Panc1 (cell line): ENCODE measurements at regions not wholly inside any gene's neighbourhood (a gene's known extent, or its start where the extent isn't known, plus 50 kb on each side); places are given as distances from the start of the nearest gene placed in this dataset.

Source experiments
- ATAC-seq: fragments of 200-7000 bp; cut with Tn5 transposase; 2 replicates; pipeline ENCODE4 v1.9.1; 2020; ENCODE audit warnings: mild to moderate bottlenecking, moderate library complexity
- BruUV-seq: library from RNA; stranded (reverse); fragments of 400-500 nt; replicated peaks from 2 replicates; lab custom pipeline; 2021; lab: Mats Ljungman, UMichigan
- CTCF ChIA-PET: fragments of 300-600 bp; sonication (Branson Sonifier 250); formaldehyde crosslinking; loops from one replicate; lab custom pipeline; 2022; ENCODE audit warnings: antibody characterized with exemption; lab: Charles Lee
- POLR2A ChIA-PET: fragments of 300-600 bp; sonication (Branson Sonifier 250); formaldehyde crosslinking; loops from one replicate; lab custom pipeline; 2022; ENCODE audit warnings: antibody characterized with exemption; lab: Charles Lee
- DNase-seq: peaks from one replicate; pipeline ENCODE4 v3.0.0-alpha.2; 2010; ENCODE audit warnings: low read depth, low spot score
- H3K27ac ChIP-seq: 2 replicates; pipeline ENCODE4 v1.5.1; 2011; ENCODE audit warnings: mild to moderate bottlenecking, low read length, inconsistent platforms
- H3K27me3 ChIP-seq: fragments of 200-500 bp; sonication (Bioruptor generic); 2 replicates; pipeline ENCODE4 v1.6.0; 2014; ENCODE audit warnings: low read length, inconsistent platforms; ENCODE audit not compliant: control insufficient read depth, insufficient read depth
- H3K36me3 ChIP-seq: fragments of 200-500 bp; sonication (Bioruptor generic); 2 replicates; pipeline ENCODE4 v1.5.1; 2014; ENCODE audit warnings: inconsistent platforms, mild to moderate bottlenecking, low read length, moderate library complexity; ENCODE audit not compliant: control insufficient read depth, insufficient read depth
- H3K4me1 ChIP-seq: 2 replicates; pipeline ENCODE4 v1.5.1; 2011; ENCODE audit warnings: inconsistent platforms, mild to moderate bottlenecking, low read length, moderate library complexity; ENCODE audit not compliant: control insufficient read depth, insufficient read depth
- H3K4me3 ChIP-seq, 2 experiments: 2 replicates each; pipeline ENCODE4 v1.5.1; 2011 to 2012; ENCODE audit warnings: low read depth in 2 of 2, low read length in 2 of 2, mild to moderate bottlenecking in 2 of 2, inconsistent platforms in 1 of 2, moderate library complexity in 1 of 2
- H3K9me3 ChIP-seq: fragments of 200-500 bp; sonication (Bioruptor generic); 2 replicates; pipeline ENCODE4 v1.5.1; 2014; ENCODE audit warnings: low read depth, mild to moderate bottlenecking, inconsistent platforms, low read length, moderate library complexity; ENCODE audit not compliant: control insufficient read depth, insufficient read depth
- POLR2AphosphoS5 ChIP-seq: IDR thresholded peaks from 2 replicates; pipeline ENCODE4 v1.6.1; 2012; ENCODE audit warnings: mild to moderate bottlenecking, low read depth, low read length, moderate library complexity
- SIN3A ChIP-seq: IDR thresholded peaks from 2 replicates; pipeline ENCODE4 v1.6.1; 2012; ENCODE audit warnings: low read depth, mild to moderate bottlenecking, low read length, moderate library complexity, borderline replicate concordance; ENCODE audit not compliant: insufficient read depth
- TCF7L2 ChIP-seq: IDR thresholded peaks from 2 replicates; pipeline ENCODE4 v1.6.1; 2011; ENCODE audit warnings: mild to moderate bottlenecking, low read depth, low read length, inconsistent platforms
- in situ Hi-C: cut with HindIII; loops from 2 replicates; pipeline ENCODE4 v1.10.0; 2016; ENCODE audit warnings: low sequenced_read_pairs, low pct_unique_long_range_greater_than_20kb
- intact Hi-C: fragments of 100-400 bp; cut with micrococcal nuclease; formaldehyde crosslinking; loops from one replicate; pipeline ENCODE4 v1.10.0; 2022; ENCODE audit not compliant: unreplicated experiment
- TF ChIP-seq, protein P1 (sequence below): fragments of 450-650 bp; IDR thresholded peaks from 2 replicates; pipeline ENCODE4 v1.5.1; 2017; ENCODE audit warnings: mild to moderate bottlenecking
- TF ChIP-seq, protein P2 (sequence below), 2 experiments: IDR thresholded peaks; 2 replicates each; pipeline ENCODE4 v1.6.1; 2011 to 2012; ENCODE audit warnings: low read depth in 2 of 2, control low read depth in 1 of 2, low read length in 1 of 2, mild to moderate bottlenecking in 1 of 2, moderate library complexity in 1 of 2; ENCODE audit not compliant: insufficient read depth in 1 of 2

DNA sequence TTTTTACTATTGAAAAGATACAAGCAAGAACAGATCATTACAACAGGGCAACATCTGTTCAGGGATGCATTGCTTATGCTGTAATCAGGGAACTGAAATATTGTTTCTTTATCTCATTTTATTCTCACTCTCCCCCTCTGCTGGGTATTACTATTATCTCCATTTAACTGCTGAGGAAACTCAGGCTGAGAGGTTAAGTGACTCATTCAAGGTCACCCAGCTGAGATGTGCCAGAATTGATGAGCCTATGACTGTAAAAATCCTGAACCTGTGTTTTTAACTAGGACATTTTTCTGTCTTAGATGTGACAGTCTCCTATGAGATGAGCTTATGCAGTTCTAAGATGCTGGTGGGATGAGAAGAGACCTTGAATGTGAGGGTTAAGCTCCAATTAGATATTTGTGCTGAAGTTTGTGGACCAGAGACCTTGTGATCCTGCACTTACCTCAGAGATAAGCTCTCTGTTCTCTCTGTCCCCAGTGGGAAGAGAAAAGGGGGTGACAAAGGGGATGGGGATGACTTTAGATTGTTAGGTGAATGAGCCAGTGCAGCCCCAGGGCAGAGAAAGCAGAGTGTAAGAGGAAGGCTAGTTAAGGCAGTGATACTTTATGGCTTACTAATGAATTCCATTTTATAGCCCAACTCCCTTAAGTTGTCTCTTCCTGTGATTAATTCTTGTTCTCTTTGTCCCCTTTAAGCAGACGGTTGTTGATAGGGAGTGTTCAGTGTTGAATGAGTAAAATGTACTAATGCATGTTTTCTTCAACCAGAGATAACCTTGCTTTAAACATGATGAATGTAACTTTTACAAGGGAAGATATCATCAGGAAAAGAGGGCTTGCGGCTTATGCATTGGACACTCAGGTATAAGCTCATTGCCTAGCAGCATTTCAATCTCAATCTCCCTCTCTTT is 111.4 kb downstream of the HLX start:
- CTCF ChIA-PET = no interaction called here
- no peaks in the 10 kb centered on the region for H3K36me3 ChIP-seq

GRCh38 chr1:220991506-220991905 is 112.3 kb downstream of the HLX start:
- ATAC-seq = no peak
- in situ Hi-C loops (no loop called here), intact Hi-C loops (no loop called here)
- no peak for DNase-seq
- ChIA-PET CTCF (no interaction called here), POLR2A (no interaction called here)
- BruUV-seq = no TSS peak
- no peak for TF ChIP-seq POLR2AphosphoS5
- TF ChIP-seq SIN3A = no peak
- TF ChIP-seq TCF7L2 = no peak
- TF ChIP-seq, protein P1, sequence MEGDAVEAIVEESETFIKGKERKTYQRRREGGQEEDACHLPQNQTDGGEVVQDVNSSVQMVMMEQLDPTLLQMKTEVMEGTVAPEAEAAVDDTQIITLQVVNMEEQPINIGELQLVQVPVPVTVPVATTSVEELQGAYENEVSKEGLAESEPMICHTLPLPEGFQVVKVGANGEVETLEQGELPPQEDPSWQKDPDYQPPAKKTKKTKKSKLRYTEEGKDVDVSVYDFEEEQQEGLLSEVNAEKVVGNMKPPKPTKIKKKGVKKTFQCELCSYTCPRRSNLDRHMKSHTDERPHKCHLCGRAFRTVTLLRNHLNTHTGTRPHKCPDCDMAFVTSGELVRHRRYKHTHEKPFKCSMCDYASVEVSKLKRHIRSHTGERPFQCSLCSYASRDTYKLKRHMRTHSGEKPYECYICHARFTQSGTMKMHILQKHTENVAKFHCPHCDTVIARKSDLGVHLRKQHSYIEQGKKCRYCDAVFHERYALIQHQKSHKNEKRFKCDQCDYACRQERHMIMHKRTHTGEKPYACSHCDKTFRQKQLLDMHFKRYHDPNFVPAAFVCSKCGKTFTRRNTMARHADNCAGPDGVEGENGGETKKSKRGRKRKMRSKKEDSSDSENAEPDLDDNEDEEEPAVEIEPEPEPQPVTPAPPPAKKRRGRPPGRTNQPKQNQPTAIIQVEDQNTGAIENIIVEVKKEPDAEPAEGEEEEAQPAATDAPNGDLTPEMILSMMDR = no peak
- TF ChIP-seq, protein P2, sequence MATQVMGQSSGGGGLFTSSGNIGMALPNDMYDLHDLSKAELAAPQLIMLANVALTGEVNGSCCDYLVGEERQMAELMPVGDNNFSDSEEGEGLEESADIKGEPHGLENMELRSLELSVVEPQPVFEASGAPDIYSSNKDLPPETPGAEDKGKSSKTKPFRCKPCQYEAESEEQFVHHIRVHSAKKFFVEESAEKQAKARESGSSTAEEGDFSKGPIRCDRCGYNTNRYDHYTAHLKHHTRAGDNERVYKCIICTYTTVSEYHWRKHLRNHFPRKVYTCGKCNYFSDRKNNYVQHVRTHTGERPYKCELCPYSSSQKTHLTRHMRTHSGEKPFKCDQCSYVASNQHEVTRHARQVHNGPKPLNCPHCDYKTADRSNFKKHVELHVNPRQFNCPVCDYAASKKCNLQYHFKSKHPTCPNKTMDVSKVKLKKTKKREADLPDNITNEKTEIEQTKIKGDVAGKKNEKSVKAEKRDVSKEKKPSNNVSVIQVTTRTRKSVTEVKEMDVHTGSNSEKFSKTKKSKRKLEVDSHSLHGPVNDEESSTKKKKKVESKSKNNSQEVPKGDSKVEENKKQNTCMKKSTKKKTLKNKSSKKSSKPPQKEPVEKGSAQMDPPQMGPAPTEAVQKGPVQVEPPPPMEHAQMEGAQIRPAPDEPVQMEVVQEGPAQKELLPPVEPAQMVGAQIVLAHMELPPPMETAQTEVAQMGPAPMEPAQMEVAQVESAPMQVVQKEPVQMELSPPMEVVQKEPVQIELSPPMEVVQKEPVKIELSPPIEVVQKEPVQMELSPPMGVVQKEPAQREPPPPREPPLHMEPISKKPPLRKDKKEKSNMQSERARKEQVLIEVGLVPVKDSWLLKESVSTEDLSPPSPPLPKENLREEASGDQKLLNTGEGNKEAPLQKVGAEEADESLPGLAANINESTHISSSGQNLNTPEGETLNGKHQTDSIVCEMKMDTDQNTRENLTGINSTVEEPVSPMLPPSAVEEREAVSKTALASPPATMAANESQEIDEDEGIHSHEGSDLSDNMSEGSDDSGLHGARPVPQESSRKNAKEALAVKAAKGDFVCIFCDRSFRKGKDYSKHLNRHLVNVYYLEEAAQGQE (IDR thresholded peaks at IDR 0.05; ENCODE audit: insufficient read depth in 1 of 2, low read depth in 2 of 2, low read length in 1 of 2) = no peak
- Histone ChIP-seq H3K27ac (no peak overlapping the region), H3K36me3 (no peaks in the 10 kb centered on the region), H3K4me3 (no peak overlapping the region), H3K4me1 (no peaks in the 10 kb centered on the region), H3K9me3 (no peaks in the 10 kb centered on the region), H3K27me3 (no peaks in the 10 kb centered on the region; the same call in 1 of the 2 replicates)

More for the DNA sequence above, 111.4 kb downstream of the HLX start:
- H3K4me1 ChIP-seq = no peaks in the 10 kb centered on the region
- DNase-seq = no peak
- TF ChIP-seq TCF7L2 (no peak), SIN3A (no peak)
- TF ChIP-seq, protein P2 (IDR thresholded peaks at IDR 0.05; ENCODE audit: insufficient read depth in 1 of 2, low read depth in 2 of 2, low read length in 1 of 2) = no peak
- TF ChIP-seq, protein P1 = no peak
- in situ Hi-C loops = no loop called here
- no peak overlapping the region for H3K4me3 ChIP-seq
- H3K27me3 ChIP-seq = no peaks in the 10 kb centered on the region; the same call in 1 of the 2 replicates
- intact Hi-C loops = no loop called here
- H3K9me3 ChIP-seq = no peaks in the 10 kb centered on the region
- POLR2A ChIA-PET = no interaction called here
- no peak overlapping the region for H3K27ac ChIP-seq
- BruUV-seq = no TSS peak
- no peak for ATAC-seq
